ENCODE measurements at regions not wholly inside any gene's neighbourhood (a gene's known extent, or its start where the extent isn't known, plus 50 kb on each side); places are given as distances from the start of the nearest gene placed in this dataset.

DNA sequence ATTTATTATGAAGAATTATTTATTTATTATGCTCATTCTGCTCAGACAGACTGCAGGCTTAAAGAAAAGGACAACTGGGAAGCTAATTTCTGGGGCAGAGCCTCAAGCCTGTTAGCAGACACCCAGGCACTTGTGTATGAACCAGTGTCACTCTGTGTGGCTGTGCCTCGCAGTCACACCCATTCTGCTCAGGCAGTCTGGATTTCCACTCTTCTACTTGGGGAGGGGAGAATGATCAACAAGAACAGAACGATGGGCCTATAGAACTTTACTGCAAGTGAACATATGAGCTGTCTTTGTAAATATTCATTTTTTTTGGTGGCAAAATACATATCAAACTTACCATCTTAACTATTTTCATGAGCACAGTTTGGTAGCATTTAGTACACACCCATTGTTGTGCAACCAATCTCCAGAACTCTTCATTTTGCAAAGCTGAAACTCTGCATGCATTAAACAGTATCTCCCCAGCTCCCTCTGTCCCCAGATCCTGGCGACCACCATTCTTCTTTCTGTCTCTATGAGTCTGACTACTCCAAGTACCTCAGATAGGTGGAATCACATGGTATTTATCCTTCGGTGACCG, 181.7 kb downstream of the NUFIP1 start:
- TF ChIP-seq, protein P1, sequence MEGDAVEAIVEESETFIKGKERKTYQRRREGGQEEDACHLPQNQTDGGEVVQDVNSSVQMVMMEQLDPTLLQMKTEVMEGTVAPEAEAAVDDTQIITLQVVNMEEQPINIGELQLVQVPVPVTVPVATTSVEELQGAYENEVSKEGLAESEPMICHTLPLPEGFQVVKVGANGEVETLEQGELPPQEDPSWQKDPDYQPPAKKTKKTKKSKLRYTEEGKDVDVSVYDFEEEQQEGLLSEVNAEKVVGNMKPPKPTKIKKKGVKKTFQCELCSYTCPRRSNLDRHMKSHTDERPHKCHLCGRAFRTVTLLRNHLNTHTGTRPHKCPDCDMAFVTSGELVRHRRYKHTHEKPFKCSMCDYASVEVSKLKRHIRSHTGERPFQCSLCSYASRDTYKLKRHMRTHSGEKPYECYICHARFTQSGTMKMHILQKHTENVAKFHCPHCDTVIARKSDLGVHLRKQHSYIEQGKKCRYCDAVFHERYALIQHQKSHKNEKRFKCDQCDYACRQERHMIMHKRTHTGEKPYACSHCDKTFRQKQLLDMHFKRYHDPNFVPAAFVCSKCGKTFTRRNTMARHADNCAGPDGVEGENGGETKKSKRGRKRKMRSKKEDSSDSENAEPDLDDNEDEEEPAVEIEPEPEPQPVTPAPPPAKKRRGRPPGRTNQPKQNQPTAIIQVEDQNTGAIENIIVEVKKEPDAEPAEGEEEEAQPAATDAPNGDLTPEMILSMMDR (conservative IDR thresholded peaks at IDR 0.05; ENCODE audit: low read depth, low read length) = no peak
- no peak overlapping the region for H3K4me3 ChIP-seq (ENCODE audit: low read depth, low read length)
- no peak for DNase-seq (ENCODE audit: low read depth)

DNA sequence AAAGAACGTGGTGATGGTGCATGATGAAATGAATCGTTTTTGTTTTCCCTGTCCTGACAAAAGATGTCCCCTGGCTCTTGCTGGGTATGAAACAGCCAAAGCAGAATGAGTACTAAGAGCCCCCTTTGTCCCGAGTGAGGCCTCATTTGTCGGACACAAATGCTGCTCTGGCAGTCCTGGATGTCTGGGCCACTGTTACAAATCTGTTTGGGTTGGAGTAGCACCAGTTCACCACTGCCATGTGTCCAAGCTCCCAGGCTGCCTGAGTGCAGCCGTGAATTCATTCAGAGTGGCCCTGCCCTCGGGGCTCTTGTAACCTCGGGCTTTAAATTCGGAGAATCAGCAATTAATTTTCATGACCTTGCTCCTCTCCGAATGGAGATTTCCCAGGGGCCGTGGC, 182.4 kb downstream of the NUFIP1 start:
- H3K4me3 ChIP-seq (ENCODE audit: low read depth, low read length) = no peak overlapping the region
- DNase-seq (ENCODE audit: low read depth) = no peak
- TF ChIP-seq, protein P1 (conservative IDR thresholded peaks at IDR 0.05; ENCODE audit: low read depth, low read length) = no peak

DNA sequence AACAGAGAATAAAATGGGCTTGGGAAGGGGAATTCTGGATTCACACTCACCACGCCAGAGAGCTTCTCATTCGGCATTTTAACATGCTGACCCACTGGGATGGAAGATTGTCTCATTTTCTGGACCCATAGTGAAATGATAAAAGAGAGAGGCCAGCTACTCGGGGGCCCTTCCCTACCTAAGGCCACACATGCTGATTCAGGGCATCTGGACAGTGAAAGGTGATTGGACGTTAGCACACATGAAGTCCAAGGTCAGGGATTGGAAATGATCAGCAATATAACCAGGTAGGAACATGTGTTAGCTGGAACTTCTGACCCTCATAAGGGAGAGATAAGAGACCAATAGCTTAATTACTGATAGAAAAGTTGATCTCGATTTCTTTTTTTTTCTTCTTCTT, 183.7 kb downstream of the NUFIP1 start:
- no peak for DNase-seq (ENCODE audit: low read depth)
- no peak overlapping the region for H3K4me3 ChIP-seq (ENCODE audit: low read depth, low read length)
- TF ChIP-seq, protein P1 (conservative IDR thresholded peaks at IDR 0.05; ENCODE audit: low read depth, low read length) = no peak

DNA sequence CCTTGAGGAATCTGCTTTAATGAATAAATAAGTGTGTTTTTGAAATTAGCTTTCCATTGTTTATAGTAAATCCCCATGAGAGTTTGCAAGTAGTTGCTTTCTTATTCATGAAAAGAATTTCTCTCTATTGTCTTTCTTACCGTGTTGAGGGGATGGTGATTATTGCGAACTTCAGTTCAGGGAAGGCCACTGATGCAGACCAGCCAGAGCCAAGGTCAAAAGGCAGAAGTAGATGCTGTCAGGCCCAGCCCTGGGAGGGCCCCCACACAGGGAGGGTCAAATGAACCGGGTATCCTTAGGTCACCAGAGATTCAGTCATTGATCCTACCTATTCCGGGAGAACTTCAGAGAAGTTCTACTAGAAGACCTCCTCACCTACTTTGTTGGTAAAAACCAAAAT, 185.9 kb downstream of the NUFIP1 start:
- DNase-seq (ENCODE audit: low read depth) = no peak
- TF ChIP-seq, protein P1 (conservative IDR thresholded peaks at IDR 0.05; ENCODE audit: low read depth, low read length) = no peak
- no peak overlapping the region for H3K4me3 ChIP-seq (ENCODE audit: low read depth, low read length)

DNA sequence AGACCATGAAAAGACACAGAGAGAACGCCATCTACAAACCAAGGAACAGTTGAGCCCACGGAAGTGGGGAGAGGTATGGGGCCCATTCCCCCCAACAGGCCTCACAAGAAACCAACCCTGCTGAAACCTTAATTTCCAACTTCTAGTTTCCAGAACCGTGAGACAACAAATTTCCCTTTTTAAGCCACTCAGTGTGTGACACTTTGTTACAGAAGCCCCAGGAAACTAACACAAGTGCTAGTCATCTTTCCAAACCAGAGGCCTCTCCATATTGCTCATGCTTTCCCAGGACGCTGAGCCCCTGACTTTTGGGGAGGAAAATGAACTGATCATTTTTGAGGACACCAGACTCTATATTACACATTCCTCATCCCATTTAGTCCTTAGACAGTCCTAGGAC, 186.8 kb downstream of the NUFIP1 start:
- TF ChIP-seq, protein P1 (conservative IDR thresholded peaks at IDR 0.05; ENCODE audit: low read depth, low read length) = no peak
- no peak overlapping the region for H3K4me3 ChIP-seq (ENCODE audit: low read depth, low read length)
- DNase-seq (ENCODE audit: low read depth) = no peak

DNA sequence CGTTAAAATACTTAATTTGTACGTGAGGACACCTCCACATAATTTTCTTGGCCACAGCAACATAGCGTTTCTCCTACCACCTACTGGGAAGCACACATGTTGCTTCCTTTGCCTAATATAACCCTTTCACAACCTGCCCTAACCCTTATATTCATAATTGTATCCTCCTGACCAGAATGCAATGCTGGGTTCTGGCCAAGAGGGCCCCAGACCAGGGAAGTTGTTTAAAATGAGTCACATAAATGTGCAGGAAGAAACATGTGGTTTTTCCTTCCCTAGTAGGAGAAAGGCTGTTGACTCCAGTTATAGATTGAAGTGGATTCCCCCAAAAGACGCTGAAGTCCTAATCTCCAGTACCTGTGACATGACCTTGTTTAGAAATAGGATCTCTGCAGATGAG, 187.3 kb downstream of the NUFIP1 start:
- no peak for DNase-seq (ENCODE audit: low read depth)
- H3K4me3 ChIP-seq (ENCODE audit: low read depth, low read length) = no peak overlapping the region
- TF ChIP-seq, protein P1 (conservative IDR thresholded peaks at IDR 0.05; ENCODE audit: low read depth, low read length) = no peak

DNA sequence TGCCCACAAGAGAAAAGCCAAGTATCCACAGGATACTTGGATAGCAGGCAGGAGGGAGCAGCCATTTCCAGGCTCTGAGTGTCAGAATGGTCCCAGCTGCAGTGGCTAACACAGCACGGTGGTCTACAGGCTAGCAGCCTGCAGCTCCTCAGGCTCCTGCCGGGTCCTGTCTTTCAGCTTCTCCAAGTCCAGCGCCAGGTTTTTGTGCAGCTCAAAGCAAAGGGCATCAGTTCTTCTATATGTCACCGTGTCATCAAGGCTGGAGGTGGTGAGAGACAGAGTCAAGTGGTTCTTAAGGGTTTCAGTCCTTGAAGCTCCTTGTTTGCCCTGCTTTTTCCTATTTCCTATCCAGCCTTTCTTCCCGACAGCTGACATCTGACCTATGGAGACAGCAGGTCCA, 188.6 kb downstream of the NUFIP1 start:
- TF ChIP-seq, protein P1 (conservative IDR thresholded peaks at IDR 0.05; ENCODE audit: low read depth, low read length) = no peak
- DNase-seq (ENCODE audit: low read depth) = no peak
- no peak overlapping the region for H3K4me3 ChIP-seq (ENCODE audit: low read depth, low read length)
